ENCODE measurements at regions not wholly inside any gene's neighbourhood (a gene's known extent, or its start where the extent isn't known, plus 50 kb on each side); places are given as distances from the start of the nearest gene placed in this dataset.

- no peak for TF ChIP-seq CTCF (IDR thresholded peaks at IDR 0.05)
- no peak for TF ChIP-seq POLR2A (IDR thresholded peaks at IDR 0.05)
- no peak for TF ChIP-seq POLR2AphosphoS5 (IDR thresholded peaks at IDR 0.05; ENCODE audit: insufficient read depth in 1 of 2, low read depth in 1 of 2)
Measured at GRCh38 chr6:126541806-126542491, 202.0 kb downstream of the CENPW start.
